ENCODE measurements at regions not wholly inside any gene's neighbourhood (a gene's known extent, or its start where the extent isn't known, plus 50 kb on each side); places are given as distances from the start of the nearest gene placed in this dataset.

DNA sequence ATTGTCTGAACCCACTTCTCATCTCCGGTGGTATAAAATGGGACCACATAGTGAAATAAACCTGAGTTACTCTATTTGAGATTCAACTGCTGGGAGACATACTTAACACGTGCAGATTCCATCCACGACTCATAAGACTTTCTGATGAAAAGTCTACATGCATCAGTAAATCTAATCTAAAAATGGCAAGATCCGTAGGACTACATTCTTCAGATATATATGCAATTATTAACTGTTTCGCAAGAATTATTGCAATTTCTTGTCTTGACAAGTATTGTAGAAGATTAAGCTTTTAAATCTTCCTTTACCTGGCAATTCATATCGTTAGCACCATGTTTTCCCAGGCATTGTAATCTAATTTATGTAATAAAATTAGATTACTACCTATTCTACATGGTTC, 718.7 kb upstream of the CBLB start:
- no peaks in the 10 kb centered on the region for H3K27me3 ChIP-seq (ENCODE audit: control insufficient read depth, insufficient read depth, low read length)
- H3K4me1 ChIP-seq (ENCODE audit: control insufficient read depth, insufficient read depth, low read length) = no peaks in the 10 kb centered on the region
- H3K9ac ChIP-seq (ENCODE audit: low read length) = no peak overlapping the region
- no peaks in the 10 kb centered on the region for H3K36me3 ChIP-seq (ENCODE audit: control insufficient read depth, insufficient read depth, low read length)
- H3K4me3 ChIP-seq (ENCODE audit: low read length) = no peak overlapping the region
- no peaks in the 10 kb centered on the region for H3K9me3 ChIP-seq (ENCODE audit: control insufficient read depth, low read length)

DNA sequence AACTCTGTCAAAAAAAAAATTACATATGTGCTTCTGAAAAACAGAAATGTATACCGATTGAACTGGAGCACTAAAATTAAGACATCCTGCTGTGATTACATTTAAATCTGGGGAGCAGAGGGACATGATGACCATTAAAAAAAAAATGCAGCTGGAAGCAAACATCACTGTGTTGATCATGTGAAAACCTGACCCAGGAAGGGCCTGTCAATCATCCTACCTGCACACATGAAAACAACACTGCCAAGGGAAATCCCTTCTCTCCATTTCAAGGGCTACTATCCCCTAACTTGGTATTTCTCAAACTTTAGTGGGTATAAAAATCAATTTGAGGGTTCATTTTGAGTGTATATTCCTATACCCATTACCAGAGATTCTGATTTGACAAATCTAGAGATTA, 719.9 kb upstream of the CBLB start:
- Histone ChIP-seq H3K4me1 (ENCODE audit: control insufficient read depth, insufficient read depth, low read length) (no peaks in the 10 kb centered on the region), H3K27me3 (ENCODE audit: control insufficient read depth, insufficient read depth, low read length) (no peaks in the 10 kb centered on the region), H3K4me3 (ENCODE audit: low read length) (no peak overlapping the region), H3K9ac (ENCODE audit: low read length) (no peak overlapping the region), H3K9me3 (ENCODE audit: control insufficient read depth, low read length) (no peaks in the 10 kb centered on the region), H3K36me3 (ENCODE audit: control insufficient read depth, insufficient read depth, low read length) (no peaks in the 10 kb centered on the region)

DNA sequence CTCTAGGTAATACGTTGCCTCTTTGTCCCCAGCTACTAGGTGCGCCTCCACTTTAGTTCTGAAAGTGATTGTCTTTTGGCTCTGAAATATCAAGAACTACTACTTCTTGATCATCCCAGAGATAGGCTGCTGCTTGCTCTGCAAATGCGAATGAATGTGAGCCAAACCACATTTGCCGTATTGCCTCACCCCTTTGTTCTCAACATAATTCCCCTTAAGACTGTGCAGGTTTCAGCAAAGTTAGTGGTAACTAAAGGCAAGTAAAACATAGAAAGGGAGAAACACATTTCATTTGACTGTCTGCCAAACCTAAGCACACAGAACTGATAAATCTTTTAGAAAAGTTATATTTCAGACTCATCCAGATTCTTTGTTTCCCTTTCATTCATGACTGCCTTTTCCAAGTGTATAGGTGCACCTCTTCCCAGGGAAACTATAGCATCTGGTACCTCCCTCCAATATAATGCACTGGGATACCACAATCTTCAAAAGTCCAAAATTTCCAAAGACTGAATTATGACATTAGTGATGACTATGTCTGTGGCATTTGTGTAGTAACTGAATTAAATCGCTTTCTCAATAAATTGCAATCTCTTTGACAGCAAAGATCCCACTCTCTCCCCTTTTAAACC, 720.6 kb upstream of the CBLB start:
- no peak overlapping the region for H3K9ac ChIP-seq (ENCODE audit: low read length)
- H3K27me3 ChIP-seq (ENCODE audit: control insufficient read depth, insufficient read depth, low read length) = no peaks in the 10 kb centered on the region
- no peaks in the 10 kb centered on the region for H3K9me3 ChIP-seq (ENCODE audit: control insufficient read depth, low read length)
- no peaks in the 10 kb centered on the region for H3K4me1 ChIP-seq (ENCODE audit: control insufficient read depth, insufficient read depth, low read length)
- no peak overlapping the region for H3K4me3 ChIP-seq (ENCODE audit: low read length)
- H3K36me3 ChIP-seq (ENCODE audit: control insufficient read depth, insufficient read depth, low read length) = no peaks in the 10 kb centered on the region

DNA sequence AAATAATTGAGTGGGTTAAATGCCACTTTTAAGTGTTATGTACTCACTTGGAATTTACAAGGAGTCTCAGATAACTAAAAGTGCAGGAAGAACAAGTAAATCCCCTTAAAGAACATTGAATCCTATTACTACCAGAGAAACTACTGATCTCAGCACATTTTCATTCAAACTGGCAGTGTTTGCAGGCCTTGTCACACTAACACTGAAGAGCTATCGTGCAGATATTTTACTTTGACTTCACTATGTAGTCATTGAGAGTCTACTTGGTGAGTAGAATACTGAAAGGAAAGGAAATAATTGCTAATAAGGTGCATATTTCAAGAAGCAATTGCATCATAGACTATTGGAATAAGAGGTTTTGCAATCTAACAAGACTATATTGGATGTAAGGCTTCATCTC, 721.4 kb upstream of the CBLB start:
- H3K27me3 ChIP-seq (ENCODE audit: control insufficient read depth, insufficient read depth, low read length) = no peaks in the 10 kb centered on the region
- no peak overlapping the region for H3K4me3 ChIP-seq (ENCODE audit: low read length)

DNA sequence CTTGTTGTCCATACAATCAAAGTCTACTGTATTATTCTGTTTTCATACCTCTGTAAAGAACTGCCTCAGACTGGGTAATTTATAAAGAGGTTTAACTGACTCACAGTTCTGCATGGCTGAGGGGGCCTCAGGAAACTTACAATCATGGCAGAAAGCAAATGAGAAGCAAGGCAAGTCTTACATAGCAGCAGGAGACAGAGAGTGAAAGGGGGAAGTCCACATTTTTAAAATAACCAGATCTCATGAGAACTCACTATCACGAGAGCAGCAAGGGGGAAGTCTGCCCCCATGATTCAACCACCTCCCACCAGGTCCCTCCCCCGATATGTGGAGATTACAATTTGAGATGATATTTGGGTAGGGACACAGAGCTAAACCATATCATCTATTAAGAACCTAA, 724.6 kb upstream of the CBLB start:
- H3K36me3 ChIP-seq (ENCODE audit: control insufficient read depth, insufficient read depth, low read length) = no peaks in the 10 kb centered on the region
- H3K27me3 ChIP-seq (ENCODE audit: control insufficient read depth, insufficient read depth, low read length) = no peaks in the 10 kb centered on the region
- H3K4me1 ChIP-seq (ENCODE audit: control insufficient read depth, insufficient read depth, low read length) = no peaks in the 10 kb centered on the region
- H3K4me3 ChIP-seq (ENCODE audit: low read length) = no peak overlapping the region
- H3K9me3 ChIP-seq (ENCODE audit: control insufficient read depth, low read length) = no peaks in the 10 kb centered on the region
- H3K9ac ChIP-seq (ENCODE audit: low read length) = no peak overlapping the region

More for the DNA sequence above, 721.4 kb upstream of the CBLB start:
- Histone ChIP-seq H3K9ac (ENCODE audit: low read length) (no peak overlapping the region), H3K36me3 (ENCODE audit: control insufficient read depth, insufficient read depth, low read length) (no peaks in the 10 kb centered on the region), H3K4me1 (ENCODE audit: control insufficient read depth, insufficient read depth, low read length) (no peaks in the 10 kb centered on the region), H3K9me3 (ENCODE audit: control insufficient read depth, low read length) (no peaks in the 10 kb centered on the region)

DNA sequence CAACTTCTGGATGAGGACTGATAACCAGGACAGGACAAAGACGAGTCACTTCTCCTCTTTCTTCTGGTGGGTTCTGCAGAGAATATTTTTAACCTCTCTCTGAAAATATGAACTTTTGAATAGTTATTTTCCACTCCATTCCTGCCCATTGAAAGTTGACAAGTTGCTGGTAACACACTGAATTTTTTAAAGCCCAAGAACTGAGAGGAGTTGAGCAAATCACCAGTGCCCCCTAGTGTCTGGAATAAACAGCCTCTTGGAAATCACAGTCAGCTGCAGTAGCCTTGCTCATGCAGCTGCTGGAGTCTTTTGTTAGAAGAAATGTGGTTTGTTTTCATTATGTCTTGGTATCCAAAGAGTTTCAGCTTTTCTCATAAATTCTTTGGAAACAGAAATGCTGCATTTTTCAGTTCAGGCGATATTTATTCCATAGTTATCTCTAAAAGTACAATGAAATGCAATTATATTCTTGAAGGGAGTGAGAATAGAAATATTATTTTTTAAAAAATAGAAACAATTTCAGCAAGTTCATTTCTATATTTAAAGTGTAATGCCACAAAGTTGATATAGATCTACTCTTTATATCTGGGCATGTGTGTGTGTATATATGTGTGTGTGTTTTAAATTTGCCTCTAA, 741.0 kb upstream of the CBLB start:
- Histone ChIP-seq H3K9me3 (ENCODE audit: control insufficient read depth, low read length) (no peaks in the 10 kb centered on the region), H3K4me3 (ENCODE audit: low read length) (no peak overlapping the region), H3K27me3 (ENCODE audit: control insufficient read depth, insufficient read depth, low read length) (no peaks in the 10 kb centered on the region), H3K36me3 (ENCODE audit: control insufficient read depth, insufficient read depth, low read length) (no peaks in the 10 kb centered on the region), H3K4me1 (ENCODE audit: control insufficient read depth, insufficient read depth, low read length) (no peaks in the 10 kb centered on the region), H3K9ac (ENCODE audit: low read length) (no peak overlapping the region)

DNA sequence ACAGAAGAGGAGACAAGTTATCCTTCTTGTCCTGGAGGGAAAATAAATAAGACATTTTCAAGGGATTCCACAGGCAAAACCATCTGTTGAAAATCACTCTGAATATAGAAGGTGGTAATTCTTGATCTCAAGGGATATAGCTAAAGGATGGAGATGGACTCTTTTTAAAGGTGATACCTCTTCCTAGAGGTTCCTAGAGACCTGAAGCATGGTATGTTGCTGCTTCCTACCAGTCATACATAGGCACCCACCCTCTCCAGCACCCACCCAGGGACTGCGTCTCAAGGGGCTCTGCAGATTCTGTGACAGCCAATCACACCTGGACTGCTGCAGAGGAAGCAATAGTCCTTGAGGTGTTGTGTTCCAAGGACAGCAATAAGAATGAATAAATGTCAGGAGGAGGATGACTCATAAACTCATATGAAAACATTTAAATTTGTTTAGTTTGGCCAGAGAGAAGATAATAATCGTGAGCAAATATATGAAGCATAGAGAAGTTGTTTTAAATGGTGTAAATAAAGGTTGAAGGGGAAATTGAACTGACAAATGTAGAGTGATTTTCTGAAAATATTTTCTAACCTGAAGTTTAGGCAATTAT, 741.6 kb upstream of the CBLB start:
- no peaks in the 10 kb centered on the region for H3K4me1 ChIP-seq (ENCODE audit: control insufficient read depth, insufficient read depth, low read length)
- H3K9me3 ChIP-seq (ENCODE audit: control insufficient read depth, low read length) = no peaks in the 10 kb centered on the region
- H3K4me3 ChIP-seq (ENCODE audit: low read length) = no peak overlapping the region
- H3K9ac ChIP-seq (ENCODE audit: low read length) = no peak overlapping the region
- H3K27me3 ChIP-seq (ENCODE audit: control insufficient read depth, insufficient read depth, low read length) = no peaks in the 10 kb centered on the region
- no peaks in the 10 kb centered on the region for H3K36me3 ChIP-seq (ENCODE audit: control insufficient read depth, insufficient read depth, low read length)

DNA sequence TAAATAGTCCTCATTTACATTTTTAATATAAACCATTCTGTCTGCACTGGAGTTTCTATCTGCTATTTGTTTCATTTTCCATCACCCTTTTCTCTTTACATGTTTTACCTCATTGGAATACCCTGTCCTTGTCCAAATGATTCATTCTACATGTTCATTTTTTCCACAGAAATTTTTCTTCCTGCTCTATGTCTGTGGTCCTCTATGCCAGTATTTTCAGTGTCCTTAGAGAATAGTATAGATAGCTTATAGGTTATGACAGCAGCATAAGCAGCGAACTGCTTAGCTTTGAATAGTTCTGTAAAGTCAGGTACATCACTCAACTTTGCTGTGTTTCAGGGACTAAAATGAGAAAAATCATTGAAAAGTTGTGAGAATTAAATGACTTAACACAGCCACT, 742.3 kb upstream of the CBLB start:
- Histone ChIP-seq H3K4me1 (ENCODE audit: control insufficient read depth, insufficient read depth, low read length) (no peaks in the 10 kb centered on the region), H3K36me3 (ENCODE audit: control insufficient read depth, insufficient read depth, low read length) (no peaks in the 10 kb centered on the region), H3K4me3 (ENCODE audit: low read length) (no peak overlapping the region), H3K27me3 (ENCODE audit: control insufficient read depth, insufficient read depth, low read length) (no peaks in the 10 kb centered on the region), H3K9ac (ENCODE audit: low read length) (no peak overlapping the region), H3K9me3 (ENCODE audit: control insufficient read depth, low read length) (no peaks in the 10 kb centered on the region)

DNA sequence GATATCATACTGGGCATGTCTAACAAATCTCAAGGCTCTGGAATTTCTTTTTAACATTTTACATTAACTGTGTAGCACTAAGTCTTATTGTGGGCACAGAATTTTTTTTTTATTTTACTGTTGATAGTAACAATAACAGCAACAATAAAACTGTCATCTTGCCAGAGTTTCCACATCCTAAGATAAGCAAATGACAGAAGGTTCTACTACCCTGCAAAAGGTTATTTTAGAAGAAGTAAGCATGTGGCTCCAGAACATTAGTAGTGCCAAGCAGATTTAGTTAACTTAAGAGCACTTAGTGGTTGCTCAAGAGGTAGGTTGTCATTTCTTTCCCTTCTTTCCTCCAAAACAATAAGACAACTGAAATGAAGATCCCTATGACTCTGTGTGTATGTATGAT, 743.0 kb upstream of the CBLB start:
- Histone ChIP-seq H3K9me3 (ENCODE audit: control insufficient read depth, low read length) (no peaks in the 10 kb centered on the region), H3K9ac (ENCODE audit: low read length) (no peak overlapping the region), H3K27me3 (ENCODE audit: control insufficient read depth, insufficient read depth, low read length) (no peaks in the 10 kb centered on the region), H3K4me3 (ENCODE audit: low read length) (no peak overlapping the region), H3K36me3 (ENCODE audit: control insufficient read depth, insufficient read depth, low read length) (no peaks in the 10 kb centered on the region), H3K4me1 (ENCODE audit: control insufficient read depth, insufficient read depth, low read length) (no peaks in the 10 kb centered on the region)

DNA sequence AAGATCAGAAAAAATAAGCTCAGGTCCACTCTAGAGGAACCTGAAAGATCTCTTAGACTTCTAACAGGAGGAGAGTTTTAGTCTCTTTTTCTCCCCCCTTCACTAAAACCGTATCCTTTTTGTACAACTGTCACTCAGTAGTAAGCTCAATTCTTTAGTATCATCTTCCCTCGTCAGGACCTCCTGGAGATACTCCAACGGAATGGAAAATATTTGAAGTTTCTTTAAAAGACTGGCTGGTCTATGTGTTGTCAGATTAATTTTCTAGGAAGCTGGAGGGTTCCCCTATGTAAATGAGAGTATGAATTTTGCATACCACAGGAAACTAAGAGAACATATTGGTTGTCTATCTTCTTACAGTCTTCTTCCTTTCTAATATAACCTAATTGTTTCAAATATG, 747.7 kb upstream of the CBLB start:
- Histone ChIP-seq H3K9me3 (ENCODE audit: control insufficient read depth, low read length) (no peaks in the 10 kb centered on the region), H3K4me3 (ENCODE audit: low read length) (no peak overlapping the region), H3K36me3 (ENCODE audit: control insufficient read depth, insufficient read depth, low read length) (no peaks in the 10 kb centered on the region)

DNA sequence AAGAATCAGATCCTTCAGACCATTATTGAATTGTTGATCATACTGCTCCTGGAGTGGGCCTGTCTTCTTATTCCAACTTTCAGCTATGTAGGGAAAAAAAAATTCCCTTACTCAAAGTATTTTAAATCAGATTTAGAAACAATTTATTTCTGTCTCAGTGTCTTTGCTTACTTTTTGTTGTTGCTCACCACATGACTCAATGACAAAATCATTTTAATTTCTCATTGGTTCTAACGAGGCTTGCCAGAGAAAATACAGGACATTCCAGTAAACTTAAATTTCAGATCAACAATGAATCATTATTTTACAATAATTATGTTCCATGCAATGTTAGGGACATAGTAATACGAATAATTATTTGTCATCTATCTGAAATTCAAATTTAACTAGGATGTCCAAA, 748.5 kb upstream of the CBLB start:
- no peaks in the 10 kb centered on the region for H3K27me3 ChIP-seq (ENCODE audit: control insufficient read depth, insufficient read depth, low read length)

More for the DNA sequence above, 747.7 kb upstream of the CBLB start:
- no peaks in the 10 kb centered on the region for H3K27me3 ChIP-seq (ENCODE audit: control insufficient read depth, insufficient read depth, low read length)
- H3K4me1 ChIP-seq (ENCODE audit: control insufficient read depth, insufficient read depth, low read length) = no peaks in the 10 kb centered on the region
- no peak overlapping the region for H3K9ac ChIP-seq (ENCODE audit: low read length)

DNA sequence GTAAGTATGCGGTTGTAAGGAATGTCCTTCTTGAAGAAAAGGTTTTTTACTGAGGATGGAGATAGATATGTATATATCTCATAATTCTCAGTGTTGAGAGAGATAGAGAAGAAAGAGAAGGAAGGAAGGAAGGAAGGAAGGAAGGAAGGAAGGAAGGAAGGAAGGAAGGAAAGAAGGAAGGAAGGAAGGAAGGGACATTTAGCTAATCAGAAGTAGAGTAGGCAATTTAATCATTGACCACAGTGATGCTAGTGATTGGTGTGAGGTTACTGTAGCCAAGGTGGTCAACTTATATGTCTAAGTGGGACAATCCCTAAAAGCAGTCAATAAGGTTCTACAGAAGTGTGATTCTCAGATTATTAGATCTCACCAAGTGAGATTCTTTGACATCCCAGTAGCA, 751.8 kb upstream of the CBLB start:
- no peak overlapping the region for H3K9ac ChIP-seq (ENCODE audit: low read length)
- H3K4me3 ChIP-seq (ENCODE audit: low read length) = no peak overlapping the region
- H3K27me3 ChIP-seq (ENCODE audit: control insufficient read depth, insufficient read depth, low read length) = no peaks in the 10 kb centered on the region

More for the DNA sequence above, 748.5 kb upstream of the CBLB start:
- H3K9ac ChIP-seq (ENCODE audit: low read length) = no peak overlapping the region
- no peaks in the 10 kb centered on the region for H3K36me3 ChIP-seq (ENCODE audit: control insufficient read depth, insufficient read depth, low read length)
- H3K9me3 ChIP-seq (ENCODE audit: control insufficient read depth, low read length) = no peaks in the 10 kb centered on the region
- no peak overlapping the region for H3K4me3 ChIP-seq (ENCODE audit: low read length)
- H3K4me1 ChIP-seq (ENCODE audit: control insufficient read depth, insufficient read depth, low read length) = no peaks in the 10 kb centered on the region

More for the DNA sequence above, 751.8 kb upstream of the CBLB start:
- Histone ChIP-seq H3K9me3 (ENCODE audit: control insufficient read depth, low read length) (no peaks in the 10 kb centered on the region), H3K36me3 (ENCODE audit: control insufficient read depth, insufficient read depth, low read length) (no peaks in the 10 kb centered on the region), H3K4me1 (ENCODE audit: control insufficient read depth, insufficient read depth, low read length) (no peaks in the 10 kb centered on the region)

Measured in mucosa of stomach (tissue), 1 donor.